Suprapubic skin (tissue), 3 donors: ENCODE measurements at regions not wholly inside any gene's neighbourhood (a gene's known extent, or its start where the extent isn't known, plus 50 kb on each side); places are given as distances from the start of the nearest gene placed in this dataset.

Source experiments
- POLR2AphosphoS5 ChIP-seq, 3 donors: sonication (generic); formaldehyde crosslinking; IDR thresholded peaks; one replicate each; pipeline ENCODE4 v1.6.1; 2017; ENCODE audit warnings: antibody characterized with exemption in 3 of 3
- TF ChIP-seq, protein P1 (sequence below), 2 donors: fragments of 200-600 bp in 1 of 2; fragments of 450-650 bp in 1 of 2; sonication (generic) in 1 of 2; IDR thresholded peaks; one replicate each; pipeline ENCODE4 v1.5.1; 2016 to 2019; ENCODE audit warnings: antibody characterized with exemption in 2 of 2, mild to moderate bottlenecking in 1 of 2, moderate library complexity in 1 of 2

DNA sequence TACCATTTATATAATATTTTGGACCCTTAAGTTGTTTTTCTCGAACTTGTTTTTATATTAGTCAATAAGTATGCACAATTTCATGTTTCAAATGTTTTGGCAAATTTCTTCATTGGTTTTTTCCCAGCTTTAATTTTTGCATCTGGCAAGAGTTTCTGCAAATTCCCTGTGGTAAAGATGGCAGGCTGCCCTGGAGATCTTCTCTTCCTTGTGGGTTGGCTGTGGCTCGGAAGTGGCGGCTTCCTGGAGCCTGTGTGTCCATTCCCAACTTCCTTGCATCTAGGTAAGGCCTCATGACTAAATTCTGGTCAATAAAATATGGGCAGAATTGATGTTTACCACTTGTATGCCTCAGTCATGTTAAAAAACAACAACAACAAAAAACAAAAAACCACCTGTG, 818.6 kb downstream of the EPHA4 start:
- TF ChIP-seq, protein P1, sequence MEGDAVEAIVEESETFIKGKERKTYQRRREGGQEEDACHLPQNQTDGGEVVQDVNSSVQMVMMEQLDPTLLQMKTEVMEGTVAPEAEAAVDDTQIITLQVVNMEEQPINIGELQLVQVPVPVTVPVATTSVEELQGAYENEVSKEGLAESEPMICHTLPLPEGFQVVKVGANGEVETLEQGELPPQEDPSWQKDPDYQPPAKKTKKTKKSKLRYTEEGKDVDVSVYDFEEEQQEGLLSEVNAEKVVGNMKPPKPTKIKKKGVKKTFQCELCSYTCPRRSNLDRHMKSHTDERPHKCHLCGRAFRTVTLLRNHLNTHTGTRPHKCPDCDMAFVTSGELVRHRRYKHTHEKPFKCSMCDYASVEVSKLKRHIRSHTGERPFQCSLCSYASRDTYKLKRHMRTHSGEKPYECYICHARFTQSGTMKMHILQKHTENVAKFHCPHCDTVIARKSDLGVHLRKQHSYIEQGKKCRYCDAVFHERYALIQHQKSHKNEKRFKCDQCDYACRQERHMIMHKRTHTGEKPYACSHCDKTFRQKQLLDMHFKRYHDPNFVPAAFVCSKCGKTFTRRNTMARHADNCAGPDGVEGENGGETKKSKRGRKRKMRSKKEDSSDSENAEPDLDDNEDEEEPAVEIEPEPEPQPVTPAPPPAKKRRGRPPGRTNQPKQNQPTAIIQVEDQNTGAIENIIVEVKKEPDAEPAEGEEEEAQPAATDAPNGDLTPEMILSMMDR (IDR thresholded peaks at IDR 0.05) = no peak
- no peak for TF ChIP-seq POLR2AphosphoS5 (IDR thresholded peaks at IDR 0.05)
